Fibroblast of lung (primary cell): ENCODE measurements at regions not wholly inside any gene's neighbourhood (a gene's known extent, or its start where the extent isn't known, plus 50 kb on each side); places are given as distances from the start of the nearest gene placed in this dataset.
A peak's percentile ranks its signal among the peaks of the same experiment; 100 is the strongest.

Experiments
- DNase-seq, 2 donors: peaks; one replicate each; pipeline versions ENCODE4 v3.0.0 to v3.0.0-alpha.2; 2010; ENCODE audit warnings: low read depth in 2 of 2
- H2AFZ ChIP-seq: 2 replicates; pipeline ENCODE4 v1.5.1; 2012; ENCODE audit warnings: low read length, control low read depth, inconsistent platforms
- H3K27ac ChIP-seq: 2 replicates; pipeline ENCODE4 v1.5.1; 2011; ENCODE audit warnings: low read length, control low read depth; ENCODE audit not compliant: insufficient read depth
- H3K27me3 ChIP-seq: 2 replicates; pipeline ENCODE4 v1.5.1; 2011; ENCODE audit warnings: mild to moderate bottlenecking, low read length; ENCODE audit not compliant: control insufficient read depth, insufficient read depth
- H3K36me3 ChIP-seq: 2 replicates; pipeline ENCODE4 v1.5.1; 2011; ENCODE audit warnings: low read length; ENCODE audit not compliant: control insufficient read depth, insufficient read depth
- H3K4me1 ChIP-seq: 2 replicates; pipeline ENCODE4 v1.5.1; 2011; ENCODE audit warnings: low read length; ENCODE audit not compliant: control insufficient read depth, insufficient read depth; ENCODE audit errors: extremely low read depth
- H3K4me2 ChIP-seq: 2 replicates; pipeline ENCODE4 v1.5.1; 2011; ENCODE audit warnings: low read length, control low read depth; ENCODE audit not compliant: insufficient read depth; ENCODE audit errors: extremely low read depth
- H3K4me3 ChIP-seq, 4 experiments: fragments of 200-600 bp in 1 of 4; sonication (generic) in 1 of 4; replicated peaks in 1 of 4; 2 replicates each; pipeline ENCODE4 v1.5.1; 2011 to 2016; ENCODE audit warnings: low read length in 4 of 4, low read depth in 3 of 4, mild to moderate bottlenecking in 3 of 4, control low read depth in 2 of 4, inconsistent platforms in 1 of 4, mixed read lengths in 1 of 4; ENCODE audit not compliant: insufficient read depth in 1 of 4; ENCODE audit errors: control extremely low read depth in 1 of 4
- H3K79me2 ChIP-seq: 2 replicates; pipeline ENCODE4 v1.5.1; 2012; ENCODE audit warnings: mild to moderate bottlenecking, low read length, inconsistent platforms; ENCODE audit not compliant: control insufficient read depth, insufficient read depth
- H3K9ac ChIP-seq: 2 replicates; pipeline ENCODE4 v1.5.1; 2011; ENCODE audit warnings: mild to moderate bottlenecking, low read length, control low read depth; ENCODE audit not compliant: insufficient read depth
- H3K9me3 ChIP-seq: 2 replicates; pipeline ENCODE4 v1.5.1; 2012; ENCODE audit warnings: low read depth, low read length; ENCODE audit not compliant: control insufficient read depth, insufficient read depth
- H4K20me1 ChIP-seq: 2 replicates; pipeline ENCODE4 v1.5.1; 2011; ENCODE audit warnings: low read length; ENCODE audit not compliant: control insufficient read depth, insufficient read depth; ENCODE audit errors: extremely low read depth
- EZH2 ChIP-seq: IDR thresholded peaks from 2 replicates; pipeline ENCODE4 v1.5.1; 2012; ENCODE audit warnings: low read length, control low read depth, mild to moderate bottlenecking; ENCODE audit errors: missing control alignments
- TF ChIP-seq, protein P1 (sequence below), 2 donors: IDR thresholded peaks in 1 of 2; conservative IDR thresholded peaks in 1 of 2; 1 replicate in 1 of 2; 2 replicates in 1 of 2; pipeline ENCODE4 v1.5.1; 2011 to 2012; ENCODE audit warnings: low read length in 2 of 2, control low read depth in 1 of 2, inconsistent platforms in 1 of 2, low read depth in 1 of 2, mild to moderate bottlenecking in 1 of 2

DNA sequence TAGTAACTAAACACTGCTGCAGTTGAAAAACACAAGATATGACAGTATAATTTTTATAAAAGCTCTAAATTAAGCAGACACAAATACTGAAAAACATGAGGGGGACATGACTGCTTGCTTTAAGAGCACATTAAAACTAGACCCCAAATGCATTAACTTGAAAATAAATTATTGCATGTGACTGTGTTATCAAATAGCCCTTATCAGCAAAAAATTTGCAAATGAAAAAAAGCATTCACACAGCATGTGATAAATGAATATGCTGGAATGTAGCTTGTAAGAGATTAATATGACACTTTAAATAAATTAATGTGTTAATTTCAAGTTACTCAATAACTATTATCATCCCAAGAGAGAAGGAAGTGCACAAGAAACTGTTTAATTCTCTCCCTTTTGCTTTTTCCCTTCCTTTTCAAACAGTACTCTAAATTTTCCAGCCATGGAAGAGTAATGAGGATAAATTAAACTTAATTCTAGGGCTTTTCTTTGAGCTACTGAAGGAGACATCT, 1422.1 kb upstream of the FLRT2 start:
- no peaks in the 10 kb centered on the region for H3K9me3 ChIP-seq
- H3K27me3 ChIP-seq = no peaks in the 10 kb centered on the region
- no peaks in the 10 kb centered on the region for H3K4me1 ChIP-seq
- no peak for DNase-seq
- H3K79me2 ChIP-seq = no peaks in the 10 kb centered on the region
- H3K36me3 ChIP-seq = no peaks in the 10 kb centered on the region
- no peak overlapping the region for H3K4me2 ChIP-seq
- TF ChIP-seq, protein P1, sequence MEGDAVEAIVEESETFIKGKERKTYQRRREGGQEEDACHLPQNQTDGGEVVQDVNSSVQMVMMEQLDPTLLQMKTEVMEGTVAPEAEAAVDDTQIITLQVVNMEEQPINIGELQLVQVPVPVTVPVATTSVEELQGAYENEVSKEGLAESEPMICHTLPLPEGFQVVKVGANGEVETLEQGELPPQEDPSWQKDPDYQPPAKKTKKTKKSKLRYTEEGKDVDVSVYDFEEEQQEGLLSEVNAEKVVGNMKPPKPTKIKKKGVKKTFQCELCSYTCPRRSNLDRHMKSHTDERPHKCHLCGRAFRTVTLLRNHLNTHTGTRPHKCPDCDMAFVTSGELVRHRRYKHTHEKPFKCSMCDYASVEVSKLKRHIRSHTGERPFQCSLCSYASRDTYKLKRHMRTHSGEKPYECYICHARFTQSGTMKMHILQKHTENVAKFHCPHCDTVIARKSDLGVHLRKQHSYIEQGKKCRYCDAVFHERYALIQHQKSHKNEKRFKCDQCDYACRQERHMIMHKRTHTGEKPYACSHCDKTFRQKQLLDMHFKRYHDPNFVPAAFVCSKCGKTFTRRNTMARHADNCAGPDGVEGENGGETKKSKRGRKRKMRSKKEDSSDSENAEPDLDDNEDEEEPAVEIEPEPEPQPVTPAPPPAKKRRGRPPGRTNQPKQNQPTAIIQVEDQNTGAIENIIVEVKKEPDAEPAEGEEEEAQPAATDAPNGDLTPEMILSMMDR (conservative IDR thresholded peaks at IDR 0.05 in 1 of 2, IDR thresholded peaks at IDR 0.05 in 1 of 2; ENCODE audit: low read depth in 1 of 2, low read length in 2 of 2) = no peak
- TF ChIP-seq EZH2 = no peak
- H3K9ac ChIP-seq = no peak overlapping the region
- H3K4me3 ChIP-seq = no peak overlapping the region
- no peak overlapping the region for H3K27ac ChIP-seq
- no peak overlapping the region for H2AFZ ChIP-seq
- no peaks in the 10 kb centered on the region for H4K20me1 ChIP-seq

DNA sequence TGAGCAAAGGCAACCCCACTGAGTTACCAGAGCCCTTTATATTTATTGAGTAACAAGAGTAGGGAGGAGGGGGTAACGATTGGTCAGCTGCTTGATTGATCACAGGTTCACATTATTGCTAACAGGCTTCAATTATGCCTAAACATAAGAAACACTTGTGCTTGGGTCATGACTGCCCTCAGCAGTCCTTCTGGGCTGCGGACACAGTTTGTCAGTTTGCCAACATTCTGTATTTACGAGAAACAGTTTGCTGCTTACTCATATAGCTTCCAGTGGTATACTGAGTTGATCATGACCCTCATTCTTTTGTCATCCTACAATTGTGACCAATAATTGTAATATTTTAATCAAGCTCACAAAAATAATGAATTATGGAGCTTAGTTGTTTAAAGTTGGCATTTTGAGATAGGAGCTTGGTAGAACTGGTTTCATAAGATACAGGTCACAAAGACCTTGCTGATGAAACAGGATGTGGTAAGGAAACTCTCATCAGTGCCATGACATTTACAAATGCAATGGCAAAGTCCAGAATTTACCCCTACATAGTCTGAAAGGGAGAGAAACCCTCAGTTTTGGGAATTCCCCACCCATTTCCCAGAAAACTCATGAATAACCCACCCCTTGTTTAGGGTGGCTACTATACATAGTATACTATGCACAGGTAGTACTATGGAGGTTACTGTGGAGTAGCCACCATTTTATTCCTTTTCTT, 1421.0 kb upstream of the FLRT2 start:
- TF ChIP-seq EZH2 = no peak
- TF ChIP-seq, protein P1 (conservative IDR thresholded peaks at IDR 0.05 in 1 of 2, IDR thresholded peaks at IDR 0.05 in 1 of 2; ENCODE audit: low read depth in 1 of 2, low read length in 2 of 2) = no peak
- H2AFZ ChIP-seq = no peak overlapping the region

DNA sequence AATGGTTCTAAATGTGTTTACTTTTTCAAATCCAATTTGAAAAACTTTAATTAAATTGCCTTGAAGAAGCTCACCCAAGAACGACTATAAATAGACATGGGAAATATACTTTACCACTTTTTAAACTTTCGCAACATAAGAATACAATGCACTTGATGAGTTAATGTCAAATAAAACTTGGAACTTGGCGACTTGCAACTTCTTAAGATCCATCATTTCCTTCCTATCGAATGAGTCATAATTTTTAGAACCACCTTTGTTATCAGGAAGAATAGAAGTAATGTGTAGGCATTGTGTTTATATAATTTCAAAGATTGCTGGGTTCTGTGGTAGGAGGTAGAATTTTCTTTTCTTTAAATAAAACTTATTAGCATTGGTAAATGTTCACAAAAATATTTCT, 1417.4 kb upstream of the FLRT2 start:
- no peak for TF ChIP-seq EZH2
- TF ChIP-seq, protein P1 (conservative IDR thresholded peaks at IDR 0.05 in 1 of 2, IDR thresholded peaks at IDR 0.05 in 1 of 2; ENCODE audit: low read depth in 1 of 2, low read length in 2 of 2) = no peak
- H3K9me3 ChIP-seq = no peaks in the 10 kb centered on the region
- no peaks in the 10 kb centered on the region for H3K79me2 ChIP-seq
- H3K4me1 ChIP-seq = no peaks in the 10 kb centered on the region
- H3K9ac ChIP-seq = no peak overlapping the region
- no peaks in the 10 kb centered on the region for H4K20me1 ChIP-seq
- H3K27me3 ChIP-seq = no peaks in the 10 kb centered on the region
- DNase-seq = no peak
- H3K4me2 ChIP-seq = no peak overlapping the region
- H3K36me3 ChIP-seq = no peaks in the 10 kb centered on the region
- H2AFZ ChIP-seq = no peak overlapping the region
- H3K4me3 ChIP-seq = no peak overlapping the region
- no peak overlapping the region for H3K27ac ChIP-seq

More for the DNA sequence above, 1421.0 kb upstream of the FLRT2 start:
- no peak overlapping the region for H3K4me2 ChIP-seq
- no peak overlapping the region for H3K27ac ChIP-seq
- no peak overlapping the region for H3K4me3 ChIP-seq
- H3K9me3 ChIP-seq = no peaks in the 10 kb centered on the region
- H3K79me2 ChIP-seq = no peaks in the 10 kb centered on the region
- DNase-seq = peak in 1 of 2 donors; percentile 20
- H3K36me3 ChIP-seq = no peaks in the 10 kb centered on the region
- H3K4me1 ChIP-seq = no peaks in the 10 kb centered on the region
- no peaks in the 10 kb centered on the region for H4K20me1 ChIP-seq
- H3K27me3 ChIP-seq = no peaks in the 10 kb centered on the region
- H3K9ac ChIP-seq = no peak overlapping the region
